ENCODE measurements at regions not wholly inside any gene's neighbourhood (a gene's known extent, or its start where the extent isn't known, plus 50 kb on each side); places are given as distances from the start of the nearest gene placed in this dataset.

- H3K36me3 ChIP-seq (ENCODE audit: control insufficient read depth in 2 of 2, insufficient read depth in 2 of 2, low read length in 1 of 2), result no peaks in the 10 kb centered on the region
These were observed 245.5 kb downstream of the RBFOX3 start for GRCh38 chr17:79365351-79365750.

DNA sequence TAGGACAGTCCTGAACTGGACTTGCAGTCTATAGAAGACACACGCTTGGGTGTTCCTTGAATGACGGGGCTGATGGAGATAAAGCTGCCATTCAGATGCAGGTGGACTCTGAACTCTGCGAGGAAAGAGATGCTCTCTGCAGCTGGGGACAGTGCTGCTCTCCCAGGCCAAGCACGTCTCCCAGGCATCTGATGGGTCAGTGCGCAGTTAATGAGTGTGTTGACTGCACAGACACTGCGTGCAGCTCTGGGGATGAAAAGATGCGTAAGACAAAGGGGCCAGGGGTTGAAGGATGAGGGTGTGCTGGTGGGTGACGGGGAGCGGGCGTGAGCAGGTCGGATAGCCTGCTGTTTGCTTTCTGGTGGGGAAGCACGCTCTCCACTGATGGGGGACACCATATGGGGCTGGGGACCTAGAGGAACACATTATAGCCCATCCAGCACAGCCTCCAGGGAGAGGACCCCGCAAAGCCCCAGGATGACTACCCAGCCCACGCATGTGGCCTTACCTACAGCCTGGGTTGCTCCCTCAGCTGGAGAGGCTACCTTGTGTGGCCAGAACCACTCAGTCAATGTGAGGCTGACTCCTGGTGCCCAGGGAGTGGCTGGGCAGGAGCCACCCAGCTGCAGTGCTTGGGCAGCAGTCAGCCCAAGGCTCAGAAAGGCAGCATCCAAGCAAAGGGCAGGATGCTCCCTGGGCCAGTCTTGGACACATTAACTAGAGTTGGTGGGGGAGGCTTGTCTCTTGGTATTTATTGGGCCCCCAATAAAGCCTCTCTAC, 246.3 kb downstream of the RBFOX3 start:
- 93% methylated on average over 14 of the region's 14 CpGs for whole genome bisulfite sequencing

More at GRCh38 chr17:79365351-79365750, 245.5 kb downstream of the RBFOX3 start:
- H3K27me3 ChIP-seq (ENCODE audit: control insufficient read depth in 2 of 2, insufficient read depth in 1 of 2, low read length in 1 of 2), result peaks cover 0 to 21% of the 10 kb centered on the region in 2 donors
- 88% methylated on average over 12 of the region's 12 CpGs for whole genome bisulfite sequencing
- H3K4me3 ChIP-seq (ENCODE audit: low read length in 2 of 2), result no peak overlapping the region
- H3K4me1 ChIP-seq (ENCODE audit: control insufficient read depth in 2 of 2, insufficient read depth in 2 of 2, low read length in 2 of 2), result no peaks in the 10 kb centered on the region
- no peak for DNase-seq (ENCODE audit: low read depth in 6 of 9, low spot score in 9 of 9)
- no peaks in the 10 kb centered on the region for H3K9me3 ChIP-seq (ENCODE audit: control insufficient read depth in 2 of 2, insufficient read depth in 1 of 2, low read length in 1 of 2)
- H3K27ac ChIP-seq (ENCODE audit: low read depth in 1 of 2, low read length in 1 of 2), result no peak overlapping the region

GRCh38 chr17:79363552-79364275, 247.1 kb downstream of the RBFOX3 start:
- Histone ChIP-seq H3K4me3 (ENCODE audit: low read length in 2 of 2) (no peak overlapping the region), H3K4me1 (ENCODE audit: control insufficient read depth in 2 of 2, insufficient read depth in 2 of 2, low read length in 2 of 2) (no peaks in the 10 kb centered on the region), H3K36me3 (ENCODE audit: control insufficient read depth in 2 of 2, insufficient read depth in 2 of 2, low read length in 1 of 2) (no peaks in the 10 kb centered on the region), H3K27ac (ENCODE audit: low read depth in 1 of 2, low read length in 1 of 2) (no peak overlapping the region), H3K27me3 (ENCODE audit: control insufficient read depth in 2 of 2, insufficient read depth in 1 of 2, low read length in 1 of 2) (peaks cover 0 to 21% of the 10 kb centered on the region in 2 donors), H3K9me3 (ENCODE audit: control insufficient read depth in 2 of 2, insufficient read depth in 1 of 2, low read length in 1 of 2) (no peaks in the 10 kb centered on the region)
- WGBS, result 85% methylated on average over 16 of the region's 16 CpGs
- DNase-seq (ENCODE audit: low read depth in 6 of 9, low spot score in 9 of 9), result no peak

More for the DNA sequence above, 246.3 kb downstream of the RBFOX3 start:
- no peak overlapping the region for H3K27ac ChIP-seq (ENCODE audit: low read depth in 1 of 2, low read length in 1 of 2)
- no peak for DNase-seq (ENCODE audit: low read depth in 6 of 9, low spot score in 9 of 9)
- no peaks in the 10 kb centered on the region for H3K4me1 ChIP-seq (ENCODE audit: control insufficient read depth in 2 of 2, insufficient read depth in 2 of 2, low read length in 2 of 2)
- H3K36me3 ChIP-seq (ENCODE audit: control insufficient read depth in 2 of 2, insufficient read depth in 2 of 2, low read length in 1 of 2), result no peaks in the 10 kb centered on the region
- no peak overlapping the region for H3K4me3 ChIP-seq (ENCODE audit: low read length in 2 of 2)
- peaks cover 0 to 21% of the 10 kb centered on the region in 2 donors for H3K27me3 ChIP-seq (ENCODE audit: control insufficient read depth in 2 of 2, insufficient read depth in 1 of 2, low read length in 1 of 2)
- H3K9me3 ChIP-seq (ENCODE audit: control insufficient read depth in 2 of 2, insufficient read depth in 1 of 2, low read length in 1 of 2), result no peaks in the 10 kb centered on the region

DNA sequence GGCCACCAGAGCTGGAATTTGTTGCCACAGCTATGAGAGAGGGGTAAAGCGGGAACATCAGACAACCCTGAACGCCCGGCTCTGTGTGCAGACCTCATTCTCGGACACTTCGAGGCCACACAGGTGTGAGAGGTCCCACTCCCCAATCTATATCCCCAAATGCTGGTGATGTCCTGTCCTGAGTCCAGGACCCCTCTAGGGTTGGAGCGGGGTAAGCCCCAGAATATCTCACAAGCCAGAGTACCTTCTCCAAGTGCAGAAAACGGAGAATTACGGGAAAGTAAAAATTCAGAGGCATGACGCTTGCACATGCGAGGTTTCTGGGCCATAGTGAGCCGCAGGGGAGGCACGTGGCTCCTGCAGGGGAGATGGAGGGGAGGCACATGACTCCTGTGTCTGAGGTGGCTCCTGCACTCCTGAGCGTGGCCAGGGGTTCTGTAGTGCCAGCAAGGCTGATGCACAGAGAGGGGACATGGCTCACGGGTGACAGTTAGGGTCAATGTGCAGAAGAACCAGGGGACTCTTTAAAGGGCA, 248.0 kb downstream of the RBFOX3 start:
- WGBS, result 91% methylated on average over 14 of the region's 14 CpGs
- H3K4me3 ChIP-seq (ENCODE audit: low read length in 2 of 2), result no peak overlapping the region
- no peaks in the 10 kb centered on the region for H3K9me3 ChIP-seq (ENCODE audit: control insufficient read depth in 2 of 2, insufficient read depth in 1 of 2, low read length in 1 of 2)
- H3K27me3 ChIP-seq (ENCODE audit: control insufficient read depth in 2 of 2, insufficient read depth in 1 of 2, low read length in 1 of 2), result peaks cover 0 to 21% of the 10 kb centered on the region in 2 donors
- no peak for DNase-seq (ENCODE audit: low read depth in 6 of 9, low spot score in 9 of 9)
- H3K36me3 ChIP-seq (ENCODE audit: control insufficient read depth in 2 of 2, insufficient read depth in 2 of 2, low read length in 1 of 2), result no peaks in the 10 kb centered on the region
- no peak overlapping the region for H3K27ac ChIP-seq (ENCODE audit: low read depth in 1 of 2, low read length in 1 of 2)
- no peaks in the 10 kb centered on the region for H3K4me1 ChIP-seq (ENCODE audit: control insufficient read depth in 2 of 2, insufficient read depth in 2 of 2, low read length in 2 of 2)

GRCh38 chr17:79361873-79362771, 248.7 kb downstream of the RBFOX3 start:
- Histone ChIP-seq H3K36me3 (ENCODE audit: control insufficient read depth in 2 of 2, insufficient read depth in 2 of 2, low read length in 1 of 2) (no peaks in the 10 kb centered on the region), H3K9me3 (ENCODE audit: control insufficient read depth in 2 of 2, insufficient read depth in 1 of 2, low read length in 1 of 2) (no peaks in the 10 kb centered on the region), H3K4me1 (ENCODE audit: control insufficient read depth in 2 of 2, insufficient read depth in 2 of 2, low read length in 2 of 2) (no peaks in the 10 kb centered on the region), H3K27me3 (ENCODE audit: control insufficient read depth in 2 of 2, insufficient read depth in 1 of 2, low read length in 1 of 2) (peaks cover 0 to 21% of the 10 kb centered on the region in 2 donors), H3K4me3 (ENCODE audit: low read length in 2 of 2) (no peak overlapping the region), H3K27ac (ENCODE audit: low read depth in 1 of 2, low read length in 1 of 2) (no peak overlapping the region)
- DNase-seq (ENCODE audit: low read depth in 6 of 9, low spot score in 9 of 9), result no peak
- 76% methylated on average over 29 of the region's 29 CpGs for WGBS

DNA sequence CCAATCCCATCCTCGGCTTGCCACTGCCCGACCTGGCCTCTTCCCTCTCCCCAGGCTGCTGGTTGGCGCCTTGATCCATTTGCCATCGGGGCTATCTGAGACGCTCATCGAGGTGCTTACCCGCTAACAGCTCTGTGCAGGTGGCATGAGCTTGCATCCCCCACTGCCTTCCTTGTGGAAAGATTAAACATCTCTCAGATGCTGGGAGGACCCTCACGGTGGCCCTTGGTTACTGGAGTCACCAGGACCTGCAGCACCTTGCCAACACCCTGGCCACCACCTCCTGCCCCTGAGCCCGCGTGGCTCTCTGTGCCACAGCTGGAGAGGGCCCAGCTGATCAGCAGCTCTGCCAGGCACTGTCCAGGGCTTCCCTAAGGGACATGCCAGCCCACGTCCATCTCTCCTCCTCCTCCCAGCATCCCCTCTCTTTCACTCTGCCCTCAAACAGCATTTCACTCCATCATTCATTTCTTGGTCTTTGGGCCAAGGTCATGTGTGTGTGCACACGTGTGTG, 249.6 kb downstream of the RBFOX3 start:
- no peak overlapping the region for H3K4me3 ChIP-seq (ENCODE audit: low read length in 2 of 2)
- no peaks in the 10 kb centered on the region for H3K9me3 ChIP-seq (ENCODE audit: control insufficient read depth in 2 of 2, insufficient read depth in 1 of 2, low read length in 1 of 2)
- no peaks in the 10 kb centered on the region for H3K36me3 ChIP-seq (ENCODE audit: control insufficient read depth in 2 of 2, insufficient read depth in 2 of 2, low read length in 1 of 2)
- 86% methylated on average over 12 of the region's 12 CpGs for WGBS
- DNase-seq (ENCODE audit: low read depth in 6 of 9, low spot score in 9 of 9), result no peak
- H3K27ac ChIP-seq (ENCODE audit: low read depth in 1 of 2, low read length in 1 of 2), result no peak overlapping the region
- H3K4me1 ChIP-seq (ENCODE audit: control insufficient read depth in 2 of 2, insufficient read depth in 2 of 2, low read length in 2 of 2), result no peaks in the 10 kb centered on the region
- H3K27me3 ChIP-seq (ENCODE audit: control insufficient read depth in 2 of 2, insufficient read depth in 1 of 2, low read length in 1 of 2), result peaks cover 0 to 19% of the 10 kb centered on the region in 2 donors

GRCh38 chr17:79360196-79360595, 250.7 kb downstream of the RBFOX3 start:
- no peak for DNase-seq (ENCODE audit: low read depth in 6 of 9, low spot score in 9 of 9)
- Histone ChIP-seq H3K4me3 (ENCODE audit: low read length in 2 of 2) (no peak overlapping the region), H3K9me3 (ENCODE audit: control insufficient read depth in 2 of 2, insufficient read depth in 1 of 2, low read length in 1 of 2) (no peaks in the 10 kb centered on the region), H3K27ac (ENCODE audit: low read depth in 1 of 2, low read length in 1 of 2) (no peak overlapping the region), H3K4me1 (ENCODE audit: control insufficient read depth in 2 of 2, insufficient read depth in 2 of 2, low read length in 2 of 2) (no peaks in the 10 kb centered on the region), H3K36me3 (ENCODE audit: control insufficient read depth in 2 of 2, insufficient read depth in 2 of 2, low read length in 1 of 2) (no peaks in the 10 kb centered on the region), H3K27me3 (ENCODE audit: control insufficient read depth in 2 of 2, insufficient read depth in 1 of 2, low read length in 1 of 2) (peaks cover 0 to 17% of the 10 kb centered on the region in 2 donors)
- WGBS, result 88% methylated on average over 17 of the region's 17 CpGs

DNA sequence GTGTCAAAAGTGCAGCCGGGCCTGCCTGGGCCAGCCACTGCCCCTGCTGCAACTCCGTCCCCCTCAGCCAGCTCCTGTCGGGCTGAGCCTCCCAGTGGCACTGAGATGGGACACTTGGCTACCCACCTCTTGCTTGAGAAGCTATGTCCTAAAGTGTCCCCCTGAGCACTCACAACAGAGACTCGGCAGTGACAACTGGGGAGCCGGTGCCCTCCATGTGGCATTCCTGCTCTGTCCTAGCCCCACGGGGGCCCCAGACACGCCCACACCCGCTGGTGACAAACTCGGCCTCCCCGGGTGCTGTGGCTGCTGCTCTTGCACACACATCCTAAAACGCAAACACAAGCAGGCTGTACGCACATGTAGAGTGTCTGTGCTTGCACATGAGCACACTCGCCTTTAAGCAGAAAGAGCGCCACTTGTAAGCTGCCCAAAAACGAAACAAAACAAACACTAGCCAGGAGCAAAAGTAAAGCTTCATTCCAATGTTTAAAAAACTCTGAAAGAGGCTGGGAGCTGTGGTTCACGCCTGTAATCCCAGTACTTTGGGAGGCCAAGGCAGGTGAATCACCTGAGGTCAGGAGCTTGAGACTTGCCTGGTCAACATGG, 253.9 kb downstream of the RBFOX3 start:
- no peak for DNase-seq (ENCODE audit: low read depth in 6 of 9, low spot score in 9 of 9)
- no peak overlapping the region for H3K4me3 ChIP-seq (ENCODE audit: low read length in 2 of 2)
- no peaks in the 10 kb centered on the region for H3K36me3 ChIP-seq (ENCODE audit: control insufficient read depth in 2 of 2, insufficient read depth in 2 of 2, low read length in 1 of 2)
- no peaks in the 10 kb centered on the region for H3K4me1 ChIP-seq (ENCODE audit: control insufficient read depth in 2 of 2, insufficient read depth in 2 of 2, low read length in 2 of 2)
- 90% methylated on average over 16 of the region's 16 CpGs for WGBS
- H3K27me3 ChIP-seq (ENCODE audit: control insufficient read depth in 2 of 2, insufficient read depth in 1 of 2, low read length in 1 of 2), result peaks cover 0 to 7% of the 10 kb centered on the region in 2 donors
- H3K9me3 ChIP-seq (ENCODE audit: control insufficient read depth in 2 of 2, insufficient read depth in 1 of 2, low read length in 1 of 2), result peaks cover 0 to 8% of the 10 kb centered on the region in 2 donors
- H3K27ac ChIP-seq (ENCODE audit: low read depth in 1 of 2, low read length in 1 of 2), result no peak overlapping the region

Measured in thymus (tissue), 11 donors.